ENCODE measurements at regions not wholly inside any gene's neighbourhood (a gene's known extent, or its start where the extent isn't known, plus 50 kb on each side); places are given as distances from the start of the nearest gene placed in this dataset.
A peak's percentile ranks its signal among the peaks of the same experiment; 100 is the strongest.
"Not testable (repeated sequence)": the region's sequence is repeated elsewhere in the genome, so short reads cannot be mapped to it uniquely, and the experiment has no call there.

DNA sequence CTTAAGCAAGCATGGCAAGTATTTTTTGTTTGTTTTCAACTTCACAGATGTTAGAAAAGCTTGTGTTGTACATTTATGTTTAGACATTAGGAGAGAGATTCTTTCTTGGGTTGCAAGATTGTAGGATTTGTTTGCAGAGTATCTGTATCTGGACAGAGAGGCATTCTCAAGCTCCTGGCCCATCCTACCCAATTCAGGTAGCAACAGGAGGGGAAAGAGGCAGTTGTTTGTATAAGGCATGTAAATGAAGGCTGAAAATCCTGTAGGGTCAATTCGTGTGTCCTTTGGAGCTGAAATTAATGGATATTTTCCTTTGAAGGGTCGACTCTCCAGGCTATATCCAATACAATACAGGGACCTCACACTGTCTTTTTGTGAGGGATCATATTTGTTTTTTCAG is 147.3 kb downstream of the KCNRG start:
- no peak overlapping the region for H3K27ac ChIP-seq (ENCODE audit: low read length)
- H3K9ac ChIP-seq (ENCODE audit: low read depth, low read length): no peak overlapping the region
- H3K27me3 ChIP-seq (ENCODE audit: insufficient read depth, low read length): no peaks in the 10 kb centered on the region
- H3K4me1 ChIP-seq (ENCODE audit: insufficient read depth, low read length): peaks cover 7% of the 10 kb centered on the region; the same call in 1 of the 2 replicates
- no peaks in the 10 kb centered on the region for H3K36me3 ChIP-seq (ENCODE audit: insufficient read depth, low read depth, low read length)
- H3K4me3 ChIP-seq (ENCODE audit: low read length): no peak overlapping the region
- no peaks in the 10 kb centered on the region for H3K9me3 ChIP-seq (ENCODE audit: insufficient read depth, low read depth, low read length)

DNA sequence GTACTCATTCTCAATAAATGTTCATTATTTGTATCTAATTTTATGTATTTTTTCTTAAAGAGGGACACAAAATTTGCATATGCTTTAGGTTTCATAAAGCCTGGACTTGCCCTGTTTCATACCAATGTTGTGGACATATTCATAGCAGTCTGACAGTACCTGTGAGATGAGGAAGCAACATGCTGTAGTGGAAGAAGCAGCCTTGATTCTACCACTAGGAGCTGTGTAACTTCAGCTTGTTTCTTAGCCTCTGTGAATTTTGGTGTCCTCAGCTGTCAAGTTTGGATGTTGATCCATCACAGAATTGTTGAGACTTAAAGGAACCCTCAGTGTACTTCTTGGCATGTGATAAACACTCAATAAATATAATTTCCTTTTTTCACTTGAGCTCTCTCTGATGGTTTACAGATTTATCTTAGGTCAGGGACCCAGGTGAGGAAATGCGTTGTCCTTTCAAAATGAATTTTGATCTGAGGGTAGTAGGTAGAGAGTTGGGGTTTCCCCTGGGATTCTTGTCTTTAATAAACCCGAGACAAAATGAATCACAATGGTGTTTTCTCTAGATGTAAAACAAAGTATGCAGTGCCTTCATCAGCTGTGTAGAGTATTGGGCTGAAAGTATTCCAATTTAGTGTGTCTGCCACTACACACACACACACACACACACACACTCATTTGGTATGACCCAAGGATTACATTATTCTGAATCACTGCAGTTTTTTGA is 152.1 kb downstream of the KCNRG start:
- no peaks in the 10 kb centered on the region for H3K9me3 ChIP-seq (ENCODE audit: insufficient read depth, low read depth, low read length)

DNA sequence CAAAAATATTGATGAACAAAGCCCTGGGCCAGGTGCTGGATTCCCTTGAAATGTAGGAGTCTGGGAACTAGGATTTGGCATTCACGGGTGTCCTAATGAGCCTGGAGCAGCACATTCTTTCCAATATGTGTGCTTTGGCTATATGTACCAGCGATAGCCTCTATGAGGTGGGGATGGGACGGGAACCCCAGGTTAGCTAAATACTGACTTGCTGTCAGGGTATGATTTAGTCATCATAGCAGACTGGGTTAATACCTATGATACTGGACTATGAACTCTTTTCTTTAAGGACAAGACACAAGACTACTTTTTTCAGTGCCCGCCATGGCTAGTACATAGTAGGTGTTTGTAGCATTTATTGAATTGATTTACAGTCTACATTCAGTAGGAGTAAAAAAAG is 152.7 kb downstream of the KCNRG start:
- no peak overlapping the region for H3K27ac ChIP-seq (ENCODE audit: low read length)
- H3K36me3 ChIP-seq (ENCODE audit: insufficient read depth, low read depth, low read length): no peaks in the 10 kb centered on the region
- H3K9ac ChIP-seq (ENCODE audit: low read depth, low read length): no peak overlapping the region
- peaks cover under 1% of the 10 kb centered on the region; the same call in 1 of the 2 replicates for H3K4me1 ChIP-seq (ENCODE audit: insufficient read depth, low read length)
- H3K4me3 ChIP-seq (ENCODE audit: low read length): no peak overlapping the region
- no peaks in the 10 kb centered on the region for H3K27me3 ChIP-seq (ENCODE audit: insufficient read depth, low read length)
- H3K9me3 ChIP-seq (ENCODE audit: insufficient read depth, low read depth, low read length): no peaks in the 10 kb centered on the region

More for the DNA sequence above, 152.1 kb downstream of the KCNRG start:
- Histone ChIP-seq H3K36me3 (ENCODE audit: insufficient read depth, low read depth, low read length) (no peaks in the 10 kb centered on the region), H3K4me3 (ENCODE audit: low read length) (no peak overlapping the region), H3K27me3 (ENCODE audit: insufficient read depth, low read length) (no peaks in the 10 kb centered on the region), H3K27ac (ENCODE audit: low read length) (no peak overlapping the region), H3K9ac (ENCODE audit: low read depth, low read length) (no peak overlapping the region), H3K4me1 (ENCODE audit: insufficient read depth, low read length) (peaks cover 6% of the 10 kb centered on the region; the same call in 1 of the 2 replicates)

DNA sequence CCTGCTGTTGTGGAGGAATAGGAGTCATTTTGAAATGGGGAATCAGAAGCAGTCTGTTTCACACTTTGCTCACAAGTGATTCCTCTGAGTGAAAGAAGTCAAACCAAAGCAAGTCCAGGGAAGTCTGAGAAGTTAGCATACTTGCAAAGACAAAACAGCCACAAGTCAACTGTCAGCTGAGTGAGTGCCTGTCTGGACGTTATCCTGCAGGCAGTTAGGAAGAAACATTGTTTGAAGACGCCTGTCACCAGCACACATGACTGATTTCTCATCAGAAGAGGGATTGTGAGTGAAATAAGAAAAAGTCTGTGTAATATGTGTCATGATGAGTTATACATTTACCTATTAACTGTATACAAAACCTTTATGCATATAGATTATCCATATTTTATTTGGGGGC is 153.5 kb downstream of the KCNRG start:
- Histone ChIP-seq H3K36me3 (ENCODE audit: insufficient read depth, low read depth, low read length) (no peaks in the 10 kb centered on the region), H3K4me3 (ENCODE audit: low read length) (no peak overlapping the region), H3K4me1 (ENCODE audit: insufficient read depth, low read length) (no peaks in the 10 kb centered on the region), H3K27ac (ENCODE audit: low read length) (no peak overlapping the region), H3K9me3 (ENCODE audit: insufficient read depth, low read depth, low read length) (no peaks in the 10 kb centered on the region), H3K27me3 (ENCODE audit: insufficient read depth, low read length) (no peaks in the 10 kb centered on the region), H3K9ac (ENCODE audit: low read depth, low read length) (no peak overlapping the region)

DNA sequence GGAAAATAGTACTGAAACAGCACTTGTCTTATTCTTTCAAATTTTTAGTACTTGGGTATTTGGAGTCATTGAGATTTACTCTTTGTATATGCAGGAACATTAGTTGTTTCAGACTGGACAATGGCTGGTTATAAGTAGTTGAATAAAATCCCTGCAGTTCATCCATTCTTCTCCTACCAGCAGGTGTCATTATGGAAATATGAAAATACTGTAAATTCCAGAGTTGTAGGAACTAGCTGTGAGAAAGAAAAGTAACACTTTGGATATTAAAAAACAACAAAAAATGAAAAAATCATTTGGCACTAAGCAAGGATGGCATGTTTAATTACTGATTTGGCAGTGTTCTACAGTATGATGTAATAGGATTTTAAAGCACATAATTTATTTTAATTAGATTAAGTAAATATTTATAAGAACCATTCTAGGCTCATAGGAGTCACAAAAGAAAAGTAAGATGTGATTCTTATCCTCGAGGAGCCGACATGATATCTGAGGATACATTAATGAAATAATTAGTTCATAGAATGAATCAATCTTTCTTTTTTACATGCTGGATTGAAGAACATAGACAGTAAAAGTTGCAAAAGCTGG is 155.3 kb downstream of the KCNRG start:
- no peaks in the 10 kb centered on the region for H3K9me3 ChIP-seq (ENCODE audit: insufficient read depth, low read depth, low read length)
- H3K4me3 ChIP-seq (ENCODE audit: low read length): no peak overlapping the region
- H3K4me1 ChIP-seq (ENCODE audit: insufficient read depth, low read length): no peaks in the 10 kb centered on the region
- no peaks in the 10 kb centered on the region for H3K36me3 ChIP-seq (ENCODE audit: insufficient read depth, low read depth, low read length)
- H3K27ac ChIP-seq (ENCODE audit: low read length): no peak overlapping the region
- no peaks in the 10 kb centered on the region for H3K27me3 ChIP-seq (ENCODE audit: insufficient read depth, low read length)
- no peak overlapping the region for H3K9ac ChIP-seq (ENCODE audit: low read depth, low read length)

DNA sequence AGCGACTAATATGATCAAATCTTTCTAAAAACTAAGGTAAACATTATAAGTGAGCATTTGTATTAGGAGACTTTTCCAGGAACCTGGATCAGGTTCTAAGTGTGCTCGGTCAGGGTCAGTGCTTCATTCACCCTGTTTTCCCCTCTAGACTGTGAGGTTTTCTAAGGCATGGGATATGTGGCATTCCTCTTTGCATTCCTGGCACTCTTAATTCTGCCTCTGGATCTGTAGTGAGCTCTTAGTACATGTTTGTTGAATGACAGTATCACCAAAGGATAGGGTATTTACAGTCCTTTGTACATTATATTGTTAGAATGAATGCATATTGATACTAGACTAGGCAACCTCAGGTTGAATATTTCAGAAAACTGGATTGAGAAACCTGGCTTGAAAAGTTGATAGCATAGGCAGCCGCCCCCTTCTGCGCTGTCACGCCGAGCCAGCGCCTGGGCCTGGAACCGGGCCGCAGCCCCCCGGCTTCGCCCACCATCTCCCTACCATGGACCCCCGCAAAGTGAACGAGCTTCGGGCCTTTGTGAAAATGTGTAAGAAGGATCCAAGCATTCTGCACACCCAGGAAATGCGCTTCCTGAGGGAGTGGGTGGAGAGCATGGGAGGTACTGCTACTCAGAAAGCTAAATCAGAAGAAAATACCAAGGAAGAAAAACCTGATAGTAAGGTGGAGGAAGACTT is 156.5 kb downstream of the KCNRG start:
- Histone ChIP-seq H3K27me3 (ENCODE audit: insufficient read depth, low read length) (no peaks in the 10 kb centered on the region), H3K4me1 (ENCODE audit: insufficient read depth, low read length) (no peaks in the 10 kb centered on the region), H3K36me3 (ENCODE audit: insufficient read depth, low read depth, low read length) (no peaks in the 10 kb centered on the region), H3K4me3 (ENCODE audit: low read length) (no peak overlapping the region), H3K27ac (ENCODE audit: low read length) (no peak overlapping the region), H3K9me3 (ENCODE audit: insufficient read depth, low read depth, low read length) (no peaks in the 10 kb centered on the region), H3K9ac (ENCODE audit: low read depth, low read length) (no peak overlapping the region)

DNA sequence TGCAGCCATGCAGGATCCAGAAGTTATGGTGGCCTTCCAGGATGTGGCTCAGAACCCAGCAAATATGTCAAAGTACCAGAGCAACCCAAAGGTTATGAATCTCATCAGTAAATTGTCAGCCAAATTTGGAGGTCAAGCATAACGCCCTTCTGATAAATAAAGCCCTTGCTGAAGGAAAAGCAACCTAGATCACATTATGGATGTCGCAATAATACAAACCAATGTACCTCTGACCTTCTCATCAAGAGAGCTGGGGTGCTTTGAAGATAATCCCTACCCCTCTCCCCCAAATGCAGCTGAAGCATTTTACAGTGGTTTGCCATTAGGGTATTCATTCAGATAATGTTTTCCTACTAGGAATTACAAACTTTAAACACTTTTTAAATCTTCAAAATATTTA is 157.8 kb downstream of the KCNRG start:
- not testable (repeated sequence) for H3K27me3 ChIP-seq (ENCODE audit: insufficient read depth, low read length); H3K4me3 ChIP-seq (ENCODE audit: low read length); H3K4me1 ChIP-seq (ENCODE audit: insufficient read depth, low read length); H3K9me3 ChIP-seq (ENCODE audit: insufficient read depth, low read depth, low read length); H3K9ac ChIP-seq (ENCODE audit: low read depth, low read length); H3K27ac ChIP-seq (ENCODE audit: low read length); H3K36me3 ChIP-seq (ENCODE audit: insufficient read depth, low read depth, low read length)

DNA sequence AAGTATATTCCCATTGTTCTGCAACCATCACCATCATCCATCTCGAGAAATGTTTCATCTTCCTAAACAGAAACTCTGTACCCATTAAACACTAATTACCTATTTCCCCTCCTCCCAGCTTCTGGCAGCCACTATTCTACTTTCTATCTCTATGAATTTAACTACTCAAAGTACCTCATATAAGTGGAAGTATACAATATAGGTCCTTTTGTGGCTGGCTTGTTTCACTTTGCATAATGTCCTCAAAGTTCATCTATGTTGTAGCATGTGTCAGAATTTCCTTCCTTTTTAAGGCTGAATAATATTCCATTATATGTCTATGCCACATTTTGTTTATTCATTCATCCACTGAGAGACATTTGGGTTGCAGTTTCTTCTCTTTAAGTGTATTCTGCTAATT is 159.4 kb downstream of the KCNRG start:
- H3K27me3 ChIP-seq (ENCODE audit: insufficient read depth, low read length): no peaks in the 10 kb centered on the region
- H3K9ac ChIP-seq (ENCODE audit: low read depth, low read length): no peak overlapping the region
- H3K4me1 ChIP-seq (ENCODE audit: insufficient read depth, low read length): no peaks in the 10 kb centered on the region
- H3K4me3 ChIP-seq (ENCODE audit: low read length): no peak overlapping the region
- H3K9me3 ChIP-seq (ENCODE audit: insufficient read depth, low read depth, low read length): no peaks in the 10 kb centered on the region
- H3K36me3 ChIP-seq (ENCODE audit: insufficient read depth, low read depth, low read length): no peaks in the 10 kb centered on the region
- no peak overlapping the region for H3K27ac ChIP-seq (ENCODE audit: low read length)

DNA sequence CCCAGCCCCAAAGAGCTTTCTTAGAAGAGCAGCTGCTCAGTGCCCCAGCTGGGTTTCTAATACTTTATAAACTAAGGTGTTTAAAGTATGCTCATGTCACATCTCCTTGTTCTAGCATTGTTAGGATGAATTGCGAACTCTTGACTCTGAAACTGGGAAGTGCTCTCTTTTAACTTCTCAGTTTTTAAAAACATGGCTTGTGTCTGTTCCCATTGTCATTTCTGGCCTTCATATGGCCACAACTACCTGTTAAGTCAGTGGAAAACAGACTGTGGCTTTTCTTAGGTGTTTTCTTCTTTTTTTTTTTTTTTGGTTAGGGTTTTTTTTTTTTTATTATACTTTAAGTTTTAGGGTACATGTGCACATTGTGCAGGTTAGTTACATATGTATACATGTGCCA is 164.7 kb downstream of the KCNRG start:
- no peak overlapping the region for H3K27ac ChIP-seq (ENCODE audit: low read length)
- no peak overlapping the region for H3K4me3 ChIP-seq (ENCODE audit: low read length)
- no peaks in the 10 kb centered on the region for H3K4me1 ChIP-seq (ENCODE audit: insufficient read depth, low read length)
- no peaks in the 10 kb centered on the region for H3K36me3 ChIP-seq (ENCODE audit: insufficient read depth, low read depth, low read length)
- no peaks in the 10 kb centered on the region for H3K27me3 ChIP-seq (ENCODE audit: insufficient read depth, low read length)
- H3K9ac ChIP-seq (ENCODE audit: low read depth, low read length): no peak overlapping the region
- H3K9me3 ChIP-seq (ENCODE audit: insufficient read depth, low read depth, low read length): no peaks in the 10 kb centered on the region

DNA sequence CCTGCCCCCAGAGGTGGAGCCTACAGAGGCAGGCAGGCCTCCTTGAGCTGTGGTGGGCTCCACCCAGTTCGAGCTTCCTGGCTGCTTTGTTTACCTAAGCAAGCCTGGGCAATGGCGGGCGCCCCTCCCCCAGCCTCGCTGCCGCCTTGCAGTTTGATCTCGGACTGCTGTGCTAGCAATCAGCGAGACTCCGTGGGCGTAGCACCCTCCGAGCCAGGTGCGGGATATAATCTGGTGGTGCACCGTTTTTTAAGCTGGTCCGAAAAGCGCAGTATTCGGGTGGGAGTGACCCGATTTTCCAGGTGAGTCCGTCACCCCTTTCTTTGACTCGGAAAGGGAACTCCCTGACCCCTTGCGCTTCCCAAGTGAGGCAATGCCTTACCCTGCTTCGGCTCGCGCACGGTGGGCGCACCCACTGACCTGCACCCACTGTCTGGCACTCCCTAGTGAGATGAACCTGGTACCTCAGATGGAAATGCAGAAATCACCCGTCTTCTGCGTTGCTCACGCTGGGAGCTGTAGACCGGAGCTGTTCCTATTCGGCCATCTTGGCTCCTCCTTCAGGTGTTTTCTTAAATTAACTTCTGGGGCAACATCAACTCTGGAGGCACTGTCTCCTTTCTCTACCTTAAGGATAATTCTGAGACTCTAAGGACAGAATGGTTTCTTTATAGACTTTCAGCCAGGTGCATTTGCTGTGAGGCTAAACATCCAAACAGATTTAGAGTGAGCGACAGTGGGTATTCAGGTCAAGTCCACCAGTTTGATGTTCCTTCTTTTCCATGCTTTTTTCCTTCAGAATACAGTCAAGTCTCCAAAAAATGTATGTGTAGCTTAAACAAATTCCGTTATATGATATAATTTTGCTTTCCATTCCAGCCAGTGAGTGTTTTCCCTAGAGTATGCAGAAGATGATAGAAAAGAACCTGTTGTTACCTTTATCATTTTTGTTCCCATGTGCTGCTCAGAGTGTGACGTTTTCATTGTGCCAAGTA is 170.8 kb downstream of the KCNRG start:
- not testable (repeated sequence) for H3K9ac ChIP-seq (ENCODE audit: low read depth, low read length); H3K9me3 ChIP-seq (ENCODE audit: insufficient read depth, low read depth, low read length); H3K36me3 ChIP-seq (ENCODE audit: insufficient read depth, low read depth, low read length); H3K4me1 ChIP-seq (ENCODE audit: insufficient read depth, low read length); H3K27ac ChIP-seq (ENCODE audit: low read length); H3K27me3 ChIP-seq (ENCODE audit: insufficient read depth, low read length)
- peak overlapping the region; percentile 14 for H3K4me3 ChIP-seq (ENCODE audit: low read length)

DNA sequence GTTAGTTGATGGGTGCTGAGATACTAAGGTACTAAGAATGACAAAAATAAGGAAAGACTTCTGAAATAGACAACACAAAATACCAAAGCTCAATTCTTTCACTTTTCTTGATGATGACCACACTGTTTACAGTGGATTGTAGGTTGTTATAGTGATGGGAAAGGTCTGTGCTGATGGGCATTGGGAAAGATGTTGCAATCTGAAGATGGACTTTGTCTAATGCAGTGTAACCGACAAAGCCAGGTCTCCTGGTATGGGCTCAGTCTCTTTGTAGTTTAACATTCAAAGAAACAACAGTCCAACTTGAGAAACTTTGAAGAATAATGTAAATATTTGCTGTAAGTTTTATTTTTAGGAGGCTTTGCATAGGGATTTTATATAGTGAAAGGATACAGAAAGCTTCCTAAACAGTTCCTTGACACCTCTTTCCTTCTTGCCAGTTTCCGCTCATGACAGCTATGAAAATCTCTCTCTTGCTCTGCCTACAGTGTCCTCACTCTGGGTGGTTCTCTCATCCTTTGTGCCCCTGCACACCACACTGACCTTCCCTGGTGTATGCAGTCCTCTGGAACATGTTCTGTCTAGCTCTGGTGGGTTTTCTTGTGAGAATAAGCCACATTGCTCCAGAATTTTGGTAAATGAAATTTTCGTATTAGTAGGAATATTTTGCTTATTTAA is 172.2 kb downstream of the KCNRG start:
- H3K4me1 ChIP-seq (ENCODE audit: insufficient read depth, low read length): peaks cover 2% of the 10 kb centered on the region; the same call in 1 of the 2 replicates
- no peak overlapping the region for H3K4me3 ChIP-seq (ENCODE audit: low read length)
- no peaks in the 10 kb centered on the region for H3K9me3 ChIP-seq (ENCODE audit: insufficient read depth, low read depth, low read length)
- H3K36me3 ChIP-seq (ENCODE audit: insufficient read depth, low read depth, low read length): no peaks in the 10 kb centered on the region; the same call in 1 of the 2 replicates
- no peak overlapping the region for H3K9ac ChIP-seq (ENCODE audit: low read depth, low read length)
- H3K27me3 ChIP-seq (ENCODE audit: insufficient read depth, low read length): no peaks in the 10 kb centered on the region
- no peak overlapping the region for H3K27ac ChIP-seq (ENCODE audit: low read length)

Measured in iPS-20b (cell line).